COR-L47 (cell line): ENCODE measurements at regions not wholly inside any gene's neighbourhood (a gene's known extent, or its start where the extent isn't known, plus 50 kb on each side); places are given as distances from the start of the nearest gene placed in this dataset.

ENCODE experiments used
- DNase-seq: peaks from one replicate; lab custom pipeline; 2025; lab: John Stamatoyannopoulos, UW

- DNase-seq: peak; percentile 35
Measured at GRCh38 chr12:75725521-75726111, 214.2 kb upstream of the KRR1 start.

- peak; percentile 73 for DNase-seq
Measured at GRCh38 chr12:75724928-75725312, 213.5 kb upstream of the KRR1 start.

- no peak for DNase-seq
Measured at GRCh38 chr12:75724307-75724927, 213.0 kb upstream of the KRR1 start.

GRCh38 chr12:75722714-75723200 lies 211.3 kb upstream of the KRR1 start:
- peak; percentile 44 for DNase-seq

GRCh38 chr12:75721796-75722195 lies 210.4 kb upstream of the KRR1 start:
- no peak for DNase-seq

GRCh38 chr12:75720812-75721641 lies 209.6 kb upstream of the KRR1 start:
- no peak for DNase-seq

GRCh38 chr12:75717902-75718301 lies 206.5 kb upstream of the KRR1 start:
- no peak for DNase-seq

- DNase-seq: no peak
Measured at GRCh38 chr12:75716291-75717025, 205.0 kb upstream of the KRR1 start.

GRCh38 chr12:75715682-75716081 lies 204.3 kb upstream of the KRR1 start:
- DNase-seq: no peak

- DNase-seq: no peak
Measured at GRCh38 chr12:75715323-75715644, 203.9 kb upstream of the KRR1 start.

GRCh38 chr12:75714462-75715322 lies 203.3 kb upstream of the KRR1 start:
- DNase-seq: no peak

GRCh38 chr12:75713434-75713833 lies 202.0 kb upstream of the KRR1 start:
- no peak for DNase-seq

- DNase-seq: no peak
Measured at GRCh38 chr12:75712223-75712622, 200.8 kb upstream of the KRR1 start.

- no peak for DNase-seq
Measured at GRCh38 chr12:75711271-75711670, 199.9 kb upstream of the KRR1 start.

GRCh38 chr12:75710361-75711069 lies 199.1 kb upstream of the KRR1 start:
- no peak for DNase-seq

GRCh38 chr12:75709503-75709902 lies 198.1 kb upstream of the KRR1 start:
- no peak for DNase-seq

- no peak for DNase-seq
Measured at GRCh38 chr12:75708802-75709201, 197.4 kb upstream of the KRR1 start.

- no peak for DNase-seq
Measured at GRCh38 chr12:75707983-75708382, 196.6 kb upstream of the KRR1 start.

- DNase-seq: no peak
Measured at GRCh38 chr12:75706786-75707605, 195.6 kb upstream of the KRR1 start.
